ENCODE measurements at regions not wholly inside any gene's neighbourhood (a gene's known extent, or its start where the extent isn't known, plus 50 kb on each side); places are given as distances from the start of the nearest gene placed in this dataset.
"Not testable (repeated sequence)": the region's sequence is repeated elsewhere in the genome, so short reads cannot be mapped to it uniquely, and the experiment has no call there.

- in situ Hi-C loops (cut with MboI; ENCODE audit: low sequenced_read_pairs): no loop called here
Observed at GRCh38 chr9:105021917-105022316, 94.0 kb upstream of the ABCA1 start.

- in situ Hi-C loops (cut with MboI; ENCODE audit: low sequenced_read_pairs): not testable (repeated sequence)
Observed at GRCh38 chr9:105022545-105022944, 94.6 kb upstream of the ABCA1 start.

GRCh38 chr9:105023788-105024187, 95.8 kb upstream of the ABCA1 start:
- in situ Hi-C loops (cut with MboI; ENCODE audit: low sequenced_read_pairs): no loop called here

GRCh38 chr9:105024529-105024928, 96.6 kb upstream of the ABCA1 start:
- in situ Hi-C loops (cut with MboI; ENCODE audit: low sequenced_read_pairs): no loop called here

GRCh38 chr9:105026451-105026850, 98.5 kb upstream of the ABCA1 start:
- in situ Hi-C loops (cut with MboI; ENCODE audit: low sequenced_read_pairs): no loop called here

- in situ Hi-C loops (cut with MboI; ENCODE audit: low sequenced_read_pairs): no loop called here
Observed at GRCh38 chr9:105027084-105027483, 99.1 kb upstream of the ABCA1 start.

GRCh38 chr9:105030285-105030684, 102.3 kb upstream of the ABCA1 start:
- in situ Hi-C loops (cut with MboI; ENCODE audit: low sequenced_read_pairs): no loop called here

GRCh38 chr9:105037139-105037538, 109.2 kb upstream of the ABCA1 start:
- in situ Hi-C loops (cut with MboI; ENCODE audit: low sequenced_read_pairs): no loop called here

- in situ Hi-C loops (cut with MboI; ENCODE audit: low sequenced_read_pairs): no loop called here
Observed at GRCh38 chr9:105038051-105038450, 110.1 kb upstream of the ABCA1 start.

- in situ Hi-C loops (cut with MboI; ENCODE audit: low sequenced_read_pairs): no loop called here
Observed at GRCh38 chr9:105039175-105039799, 111.3 kb upstream of the ABCA1 start.

- in situ Hi-C loops (cut with MboI; ENCODE audit: low sequenced_read_pairs): no loop called here
Observed at GRCh38 chr9:105043370-105043936, 115.5 kb upstream of the ABCA1 start.

GRCh38 chr9:105044518-105044917, 116.6 kb upstream of the ABCA1 start:
- in situ Hi-C loops (cut with MboI; ENCODE audit: low sequenced_read_pairs): no loop called here

GRCh38 chr9:105046907-105047741, 119.2 kb upstream of the ABCA1 start:
- in situ Hi-C loops (cut with MboI; ENCODE audit: low sequenced_read_pairs): no loop called here

GRCh38 chr9:105047742-105048041, 119.7 kb upstream of the ABCA1 start:
- in situ Hi-C loops (cut with MboI; ENCODE audit: low sequenced_read_pairs): no loop called here

GRCh38 chr9:105048331-105048730, 120.4 kb upstream of the ABCA1 start:
- in situ Hi-C loops (cut with MboI; ENCODE audit: low sequenced_read_pairs): no loop called here

GRCh38 chr9:105050296-105050695, 122.3 kb upstream of the ABCA1 start:
- in situ Hi-C loops (cut with MboI; ENCODE audit: low sequenced_read_pairs): no loop called here

GRCh38 chr9:105051897-105052296, 123.9 kb upstream of the ABCA1 start:
- in situ Hi-C loops (cut with MboI; ENCODE audit: low sequenced_read_pairs): no loop called here

- in situ Hi-C loops (cut with MboI; ENCODE audit: low sequenced_read_pairs): no loop called here
Observed at GRCh38 chr9:105052346-105052745, 124.4 kb upstream of the ABCA1 start.

GRCh38 chr9:105053209-105053652, 125.3 kb upstream of the ABCA1 start:
- in situ Hi-C loops (cut with MboI; ENCODE audit: low sequenced_read_pairs): no loop called here

- in situ Hi-C loops (cut with MboI; ENCODE audit: low sequenced_read_pairs): no loop called here
Observed at GRCh38 chr9:105054491-105054890, 126.5 kb upstream of the ABCA1 start.

GRCh38 chr9:105055917-105056316, 128.0 kb upstream of the ABCA1 start:
- in situ Hi-C loops (cut with MboI; ENCODE audit: low sequenced_read_pairs): no loop called here

GRCh38 chr9:105057551-105057950, 129.6 kb upstream of the ABCA1 start:
- in situ Hi-C loops (cut with MboI; ENCODE audit: low sequenced_read_pairs): no loop called here

Measured in HL-60/S4 treated with phorbol 12-myristate 13-acetate at 8.2 ng/mL for 4 days and 3 days (cell line).